ENCODE measurements at regions not wholly inside any gene's neighbourhood (a gene's known extent, or its start where the extent isn't known, plus 50 kb on each side); places are given as distances from the start of the nearest gene placed in this dataset.
A peak's percentile ranks its signal among the peaks of the same experiment; 100 is the strongest.
"Not testable (repeated sequence)": the region's sequence is repeated elsewhere in the genome, so short reads cannot be mapped to it uniquely, and the experiment has no call there.

DNA sequence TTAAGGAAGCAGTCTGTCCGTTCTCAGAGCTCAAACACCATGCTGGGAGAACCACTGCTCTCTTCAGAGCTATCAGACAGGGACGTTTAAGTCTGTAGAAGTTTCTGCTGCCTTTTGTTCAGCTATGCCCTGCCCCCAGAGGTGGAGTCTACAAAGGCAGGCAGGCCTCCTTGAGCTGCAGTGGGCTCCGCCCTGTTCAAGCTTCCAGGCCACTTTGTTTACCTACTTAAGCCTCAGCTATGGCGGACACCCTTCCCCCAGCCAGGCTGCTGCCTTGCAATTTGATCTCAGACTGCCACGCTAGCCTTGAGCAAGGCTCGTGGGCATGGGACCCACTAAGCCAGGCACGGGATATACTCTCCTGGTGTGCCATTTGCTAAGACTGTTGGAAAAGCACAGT, 180.7 kb upstream of the TMEM196 start:
- DNase-seq: not testable (repeated sequence)

DNA sequence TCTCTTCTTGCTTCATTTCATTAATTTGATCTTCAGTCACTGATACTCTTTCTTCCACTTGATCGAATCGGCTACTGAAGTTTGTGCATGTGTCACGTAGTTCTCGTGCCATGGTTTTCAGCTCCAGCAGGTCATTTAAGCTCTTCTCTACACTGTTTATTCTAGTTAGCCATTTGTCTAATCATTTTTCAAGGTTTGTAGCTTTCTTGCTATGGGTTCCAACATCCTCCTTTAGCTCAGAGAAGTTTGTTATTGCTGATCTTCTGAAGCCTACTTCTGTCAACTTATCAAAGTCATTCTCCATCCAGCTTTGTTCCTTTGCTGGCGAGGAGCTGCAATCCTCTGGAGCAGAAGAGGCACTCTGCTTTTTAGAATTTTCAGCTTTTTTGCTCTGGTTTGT, 180.0 kb upstream of the TMEM196 start:
- not testable (repeated sequence) for DNase-seq

- no peak for DNase-seq
These were observed 174.7 kb upstream of the TMEM196 start for GRCh38 chr7:19948160-19948559.

- DNase-seq: no peak
These were observed 171.1 kb upstream of the TMEM196 start for GRCh38 chr7:19944363-19945120.

DNA sequence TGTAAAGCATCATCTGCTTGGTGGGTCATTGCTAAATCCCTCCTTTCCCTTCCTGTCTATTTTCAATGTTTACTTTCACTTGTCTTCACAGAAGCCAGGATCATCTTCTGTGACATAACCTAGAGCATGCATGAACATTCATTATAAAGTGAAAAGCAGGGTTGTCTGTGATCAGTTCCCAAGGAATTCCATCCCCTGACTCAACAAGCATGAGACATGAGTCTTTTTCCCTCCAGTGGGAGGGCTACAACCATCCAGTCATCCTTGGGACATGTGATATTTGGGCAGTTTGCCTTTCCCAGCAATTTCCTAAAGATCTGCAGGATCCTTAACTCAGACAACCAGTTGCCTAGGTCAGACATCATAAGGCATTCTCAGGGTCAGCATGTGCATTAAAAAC, 166.3 kb upstream of the TMEM196 start:
- no peak for DNase-seq

GRCh38 chr7:19932549-19933249, 159.3 kb upstream of the TMEM196 start:
- DNase-seq: no peak

- DNase-seq: no peak
These were observed 157.4 kb upstream of the TMEM196 start for GRCh38 chr7:19930851-19931250.

GRCh38 chr7:19930051-19930450, 156.6 kb upstream of the TMEM196 start:
- DNase-seq: no peak

DNA sequence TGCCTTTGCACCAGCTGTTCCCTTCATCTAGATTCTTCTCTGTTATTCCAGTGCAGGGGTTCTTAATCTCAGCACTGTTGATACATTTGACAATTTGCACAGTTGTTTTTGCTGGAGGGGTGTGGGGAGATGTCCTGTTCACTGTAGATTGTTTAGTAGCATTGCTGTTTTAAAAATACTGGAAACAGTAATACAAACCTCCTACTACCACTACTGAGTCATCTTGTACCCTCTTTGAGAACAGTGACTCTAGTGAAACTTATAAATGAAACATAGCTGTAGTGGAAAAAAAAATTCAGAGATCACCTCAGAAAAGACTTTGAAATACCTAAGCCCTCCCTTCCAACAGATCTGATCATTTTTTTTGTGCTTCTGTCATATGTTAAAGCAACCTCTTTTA, 154.8 kb upstream of the TMEM196 start:
- peak; percentile 2 for DNase-seq

GRCh38 chr7:19920705-19921104, 147.3 kb upstream of the TMEM196 start:
- DNase-seq: no peak

DNA sequence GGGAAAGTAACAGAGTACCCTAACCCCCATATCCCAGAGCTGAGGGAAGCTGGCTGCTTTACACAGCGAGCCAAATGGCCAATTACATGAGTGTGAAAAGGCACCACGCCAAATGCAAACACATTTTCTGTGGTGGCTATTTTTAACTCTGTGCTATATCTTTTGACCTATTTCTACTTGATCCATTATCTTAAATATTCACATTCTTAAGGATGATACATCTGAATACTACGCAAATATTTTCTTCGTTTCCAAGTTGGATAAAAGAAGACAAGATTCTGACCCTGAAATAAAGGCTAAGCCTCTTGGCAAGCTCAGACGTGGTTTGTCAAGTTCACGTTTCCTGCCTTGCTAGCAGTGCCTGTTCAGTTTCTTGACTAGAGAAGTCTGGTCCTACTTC, 146.7 kb upstream of the TMEM196 start:
- no peak for DNase-seq

- no peak for DNase-seq
These were observed 146.1 kb upstream of the TMEM196 start for GRCh38 chr7:19919261-19920095.

DNA sequence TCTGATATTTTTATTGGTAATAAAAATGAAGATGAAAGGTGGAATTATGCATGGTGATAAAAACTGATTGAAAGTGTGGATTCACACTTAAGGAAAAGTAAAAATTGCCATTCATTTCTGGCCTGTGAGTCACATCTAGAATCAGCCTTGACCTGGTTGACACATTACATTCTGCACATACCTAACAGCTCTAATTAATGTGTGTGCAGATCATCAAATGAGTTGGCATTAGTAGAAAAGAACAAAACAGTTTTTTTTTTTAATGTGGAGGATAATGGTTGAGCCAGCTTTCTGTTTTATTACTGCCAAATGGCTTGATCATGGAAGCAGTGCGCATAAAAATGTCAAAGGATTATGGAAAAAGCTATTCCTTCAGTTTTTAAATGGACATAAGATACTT, 142.6 kb upstream of the TMEM196 start:
- DNase-seq: peak; percentile 4

DNA sequence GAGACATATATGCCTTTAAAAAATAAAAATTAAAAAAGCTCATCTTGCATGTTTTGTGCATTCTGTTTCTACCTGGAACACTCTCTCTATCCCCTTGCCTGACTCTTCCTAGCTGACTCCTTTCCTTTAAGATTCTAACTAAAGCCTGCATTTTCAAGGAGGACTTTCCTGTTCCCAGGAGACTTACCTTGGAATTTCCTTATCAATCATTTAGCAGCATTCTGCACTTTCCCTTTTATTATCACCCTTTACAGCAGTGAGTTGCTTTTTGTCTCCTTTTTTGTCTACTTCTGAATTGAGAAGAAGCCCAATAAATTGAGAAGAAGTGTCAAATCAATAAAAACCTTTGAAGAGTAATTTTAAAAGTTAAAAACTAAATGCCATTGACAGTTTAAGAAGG, 142.2 kb upstream of the TMEM196 start:
- DNase-seq: no peak

DNA sequence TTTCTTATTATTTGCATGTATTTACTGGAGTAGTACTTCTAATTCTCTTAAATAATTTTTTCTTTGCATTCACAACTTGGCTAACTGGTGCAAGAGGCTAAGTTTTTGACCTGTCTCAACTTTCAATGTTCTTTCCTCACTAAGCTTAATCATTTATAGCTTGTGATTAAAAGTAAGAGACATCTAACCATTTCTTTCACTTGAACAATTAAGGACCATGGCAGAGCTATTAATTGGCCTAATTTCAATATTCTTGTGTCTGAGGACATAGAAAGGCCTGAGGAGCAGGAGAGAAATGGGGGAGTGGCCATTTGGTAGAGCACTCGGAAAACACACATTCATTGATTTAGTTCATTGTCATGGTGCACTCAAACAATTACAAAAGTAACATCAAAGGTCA, 141.4 kb upstream of the TMEM196 start:
- DNase-seq: no peak

DNA sequence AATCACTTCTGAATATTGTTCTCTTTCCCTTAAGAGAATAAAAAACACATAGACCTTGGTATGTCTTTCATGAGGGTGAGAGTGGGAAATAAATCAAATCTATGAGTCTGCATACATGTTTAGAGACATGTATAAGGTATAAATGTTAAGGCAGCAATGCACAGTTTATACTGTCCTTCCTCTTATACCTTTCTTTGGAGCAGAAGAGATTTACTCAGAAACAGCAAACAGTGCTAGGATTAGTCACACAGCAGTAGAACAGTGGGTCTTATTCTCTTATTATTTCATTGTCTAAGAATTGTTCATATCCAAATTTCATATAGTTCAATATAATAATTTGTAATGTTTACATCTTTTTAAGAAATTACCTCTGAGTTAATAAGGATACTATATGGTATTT, 126.7 kb upstream of the TMEM196 start:
- no peak for DNase-seq

- DNase-seq: no peak
These were observed 126.1 kb upstream of the TMEM196 start for GRCh38 chr7:19899529-19899928.

- not testable (repeated sequence) for DNase-seq
These were observed 109.5 kb upstream of the TMEM196 start for GRCh38 chr7:19882893-19883292.

DNA sequence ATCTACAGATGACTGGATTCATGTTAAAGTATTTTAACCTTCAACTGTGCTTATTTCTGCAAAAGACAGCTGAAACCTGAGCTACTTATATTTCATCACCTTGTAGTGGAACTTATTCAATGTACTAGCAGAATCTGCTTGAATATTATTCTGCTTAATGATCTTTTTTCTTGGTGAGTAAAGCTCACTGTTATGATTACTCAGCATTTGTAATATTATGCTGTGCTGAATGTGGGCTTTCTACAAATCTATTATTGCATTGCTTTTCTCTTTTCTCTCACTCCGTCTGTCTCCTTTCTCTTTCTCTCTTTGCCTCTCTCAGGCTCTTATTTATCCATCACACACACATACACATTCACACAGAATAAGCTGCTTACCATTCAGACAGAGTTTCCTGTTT, 98.7 kb upstream of the TMEM196 start:
- no peak for DNase-seq

DNA sequence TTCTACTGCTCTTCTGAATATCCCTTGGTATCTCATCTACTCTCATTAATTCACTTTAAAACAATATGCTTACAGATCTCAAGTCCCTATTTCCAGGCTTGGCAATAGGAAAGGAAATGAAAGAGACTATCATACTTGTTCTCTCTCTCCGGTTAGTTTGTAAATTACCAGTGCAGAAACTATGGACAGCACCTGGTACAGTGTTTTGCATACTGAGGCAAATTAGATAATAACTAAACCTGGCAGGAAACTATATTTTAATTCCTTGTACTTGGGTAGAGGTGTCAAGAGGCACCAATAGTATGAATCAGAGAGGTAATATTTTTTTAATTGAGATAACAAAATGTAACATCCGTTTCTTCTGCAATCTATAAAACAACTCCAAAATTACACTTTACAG, 97.7 kb upstream of the TMEM196 start:
- no peak for DNase-seq

DNA sequence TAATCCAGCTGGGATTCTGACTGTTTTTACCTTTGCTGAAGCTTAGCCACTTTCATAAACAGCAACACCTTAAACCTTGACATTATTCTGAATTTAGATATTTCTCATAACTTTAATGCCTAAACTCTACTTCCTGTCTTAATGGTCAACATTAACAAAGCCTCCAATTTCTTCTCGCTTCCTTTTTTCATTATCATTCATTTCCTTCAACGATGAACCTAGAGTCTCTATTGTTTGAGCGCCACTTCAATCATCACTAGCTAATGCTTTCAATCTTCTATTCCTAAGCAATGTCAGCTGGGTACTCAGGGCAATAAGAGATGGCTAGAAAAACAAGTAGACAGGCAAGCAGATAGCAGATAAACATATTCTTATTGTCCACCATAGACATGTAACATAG, 96.6 kb upstream of the TMEM196 start:
- no peak for DNase-seq

- no peak for DNase-seq
These were observed 79.9 kb upstream of the TMEM196 start for GRCh38 chr7:19853261-19853832.

DNA sequence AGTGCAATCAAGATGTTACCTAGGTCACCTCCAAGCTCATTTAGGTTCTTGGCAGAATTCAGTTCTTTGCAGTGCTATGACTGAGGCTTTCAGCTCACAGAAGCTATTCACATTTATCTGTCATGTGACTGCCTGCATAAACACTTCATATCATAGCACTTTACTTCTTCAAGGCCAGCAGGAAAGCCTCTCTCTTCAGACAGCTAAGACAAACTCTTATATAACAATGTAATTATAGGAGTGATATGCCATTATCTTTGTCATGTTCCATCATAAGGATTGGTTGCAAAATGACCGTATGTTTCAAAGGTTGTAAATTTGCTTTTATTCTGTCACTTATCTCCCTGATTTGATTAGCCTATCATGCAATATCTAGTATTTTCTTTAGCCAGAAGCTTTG, 78.8 kb upstream of the TMEM196 start:
- DNase-seq: no peak
